ENCODE measurements at regions not wholly inside any gene's neighbourhood (a gene's known extent, or its start where the extent isn't known, plus 50 kb on each side); places are given as distances from the start of the nearest gene placed in this dataset.

- Histone ChIP-seq H3K9ac (ENCODE audit: insufficient read depth, low read depth, low read length) (no peak overlapping the region), H3K9me3 (ENCODE audit: low read length) (peaks cover 17% of the 10 kb centered on the region; the same call in 1 of the 2 replicates), H3K27me3 (ENCODE audit: control insufficient read depth in 1 of 2, insufficient read depth in 2 of 2, low read length in 2 of 2) (no peaks in the 10 kb centered on the region), H3K27ac (ENCODE audit: extremely low read length, insufficient read depth, low read length) (no peak overlapping the region), H2AFZ (ENCODE audit: low read length) (no peak overlapping the region), H3K4me3 (replicated peaks in 1 of 3; ENCODE audit: insufficient read depth in 1 of 3, low read depth in 2 of 3, low read length in 3 of 3) (no peak overlapping the region), H3K4me1 (ENCODE audit: insufficient read depth, low read length) (no peaks in the 10 kb centered on the region), H3K79me2 (ENCODE audit: insufficient read depth, low read length) (no peaks in the 10 kb centered on the region), H4K20me1 (ENCODE audit: insufficient read depth, low read length) (no peaks in the 10 kb centered on the region), H3K4me2 (ENCODE audit: low read depth, low read length) (no peak overlapping the region), H3K36me3 (replicated peaks in 1 of 2; ENCODE audit: control insufficient read depth in 1 of 2, insufficient read depth in 2 of 2, low read length in 2 of 2) (no peaks in the 10 kb centered on the region)
- no TSS peak for BruUV-seq (replicated peaks)
- in situ Hi-C loops (cut with HindIII; ENCODE audit: extremely low pct_ligation_motif_present, low pct_unique_long_range_greater_than_20kb) (no loop called here), intact Hi-C loops (cut with micrococcal nuclease; ENCODE audit: unreplicated experiment) (no loop called here)
- FAIRE-seq (no peak), ATAC-seq (no peak), DNase-seq (ENCODE audit: low spot score) (no peak)
- TF ChIP-seq CREB3 (CRISPR knock-in tag; IDR thresholded peaks at IDR 0.05) (no peak), ZNF788 (CRISPR knock-in tag; IDR thresholded peaks at IDR 0.05; ENCODE audit: borderline replicate concordance) (no peak), ZNF775 (CRISPR knock-in tag; IDR thresholded peaks at IDR 0.05; ENCODE audit: borderline replicate concordance) (no peak), PLSCR1 (CRISPR knock-in tag; IDR thresholded peaks at IDR 0.05; ENCODE audit: borderline replicate concordance) (no peak), MLX (CRISPR knock-in tag; IDR thresholded peaks at IDR 0.05) (no peak), SP140L (CRISPR knock-in tag; IDR thresholded peaks at IDR 0.05; ENCODE audit: borderline replicate concordance) (no peak), MAFG (CRISPR knock-in tag; IDR thresholded peaks at IDR 0.05) (no peak), ZNF512 (CRISPR knock-in tag; IDR thresholded peaks at IDR 0.05) (no peak), NBN (conservative IDR thresholded peaks at IDR 0.05) (no peak), NFIC (IDR thresholded peaks at IDR 0.05; ENCODE audit: low read length) (no peak), MATR3 (CRISPR knock-in tag; IDR thresholded peaks at IDR 0.05) (no peak), RBFOX2 (IDR thresholded peaks at IDR 0.05; ENCODE audit: low read depth, low read length) (no peak), BHLHE40 (IDR thresholded peaks at IDR 0.05; ENCODE audit: low read length) (no peak), TAF15 (IDR thresholded peaks at IDR 0.05; ENCODE audit: low read depth, low read length, poor library complexity, severe bottlenecking) (no peak), AHR (CRISPR knock-in tag; IDR thresholded peaks at IDR 0.05) (no peak)
- TF ChIP-seq, protein P1, sequence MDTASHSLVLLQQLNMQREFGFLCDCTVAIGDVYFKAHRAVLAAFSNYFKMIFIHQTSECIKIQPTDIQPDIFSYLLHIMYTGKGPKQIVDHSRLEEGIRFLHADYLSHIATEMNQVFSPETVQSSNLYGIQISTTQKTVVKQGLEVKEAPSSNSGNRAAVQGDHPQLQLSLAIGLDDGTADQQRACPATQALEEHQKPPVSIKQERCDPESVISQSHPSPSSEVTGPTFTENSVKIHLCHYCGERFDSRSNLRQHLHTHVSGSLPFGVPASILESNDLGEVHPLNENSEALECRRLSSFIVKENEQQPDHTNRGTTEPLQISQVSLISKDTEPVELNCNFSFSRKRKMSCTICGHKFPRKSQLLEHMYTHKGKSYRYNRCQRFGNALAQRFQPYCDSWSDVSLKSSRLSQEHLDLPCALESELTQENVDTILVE (CRISPR knock-in tag; IDR thresholded peaks at IDR 0.05), result no peak
- TF ChIP-seq, protein P2, sequence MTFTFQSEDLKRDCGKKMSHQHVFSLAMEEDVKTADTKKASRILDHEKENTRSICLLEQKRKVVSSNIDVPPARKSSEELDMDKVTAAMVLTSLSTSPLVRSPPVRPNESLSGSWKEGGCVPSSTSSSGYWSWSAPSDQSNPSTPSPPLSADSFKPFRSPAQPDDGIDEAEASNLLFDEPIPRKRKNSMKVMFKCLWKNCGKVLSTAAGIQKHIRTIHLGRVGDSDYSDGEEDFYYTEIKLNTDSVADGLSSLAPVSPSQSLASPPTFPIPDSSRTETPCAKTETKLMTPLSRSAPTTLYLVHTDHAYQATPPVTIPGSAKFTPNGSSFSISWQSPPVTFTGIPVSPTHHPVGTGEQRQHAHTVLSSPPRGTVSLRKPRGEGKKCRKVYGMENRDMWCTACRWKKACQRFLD (CRISPR knock-in tag; IDR thresholded peaks at IDR 0.05; ENCODE audit: borderline replicate concordance), result no peak
- ChIA-PET CTCF (ENCODE audit: low intra/inter-chr PET ratio, low total read pairs) (no interaction called here), POLR2A (no interaction called here)
- WGBS (ENCODE audit: low lambda C conversion rate), result 11% methylated on average over 6 of the region's 6 CpGs
These were observed 444.1 kb upstream of the LRATD1 start for GRCh38 chr2:14188446-14188845.

Data from HepG2 (cell line).